ENCODE measurements at regions not wholly inside any gene's neighbourhood (a gene's known extent, or its start where the extent isn't known, plus 50 kb on each side); places are given as distances from the start of the nearest gene placed in this dataset.

- no peak for TF ChIP-seq POLR2AphosphoS5 (IDR thresholded peaks at IDR 0.05; ENCODE audit: low read depth)
- no peak for TF ChIP-seq SPI1 (IDR thresholded peaks at IDR 0.05; ENCODE audit: borderline replicate concordance, low read depth)
- no peak for TF ChIP-seq CTCF (IDR thresholded peaks at IDR 0.05; ENCODE audit: insufficient read depth, low read length)
- TF ChIP-seq GABPA (IDR thresholded peaks at IDR 0.05; ENCODE audit: low read depth): no peak
- TF ChIP-seq, protein P1, sequence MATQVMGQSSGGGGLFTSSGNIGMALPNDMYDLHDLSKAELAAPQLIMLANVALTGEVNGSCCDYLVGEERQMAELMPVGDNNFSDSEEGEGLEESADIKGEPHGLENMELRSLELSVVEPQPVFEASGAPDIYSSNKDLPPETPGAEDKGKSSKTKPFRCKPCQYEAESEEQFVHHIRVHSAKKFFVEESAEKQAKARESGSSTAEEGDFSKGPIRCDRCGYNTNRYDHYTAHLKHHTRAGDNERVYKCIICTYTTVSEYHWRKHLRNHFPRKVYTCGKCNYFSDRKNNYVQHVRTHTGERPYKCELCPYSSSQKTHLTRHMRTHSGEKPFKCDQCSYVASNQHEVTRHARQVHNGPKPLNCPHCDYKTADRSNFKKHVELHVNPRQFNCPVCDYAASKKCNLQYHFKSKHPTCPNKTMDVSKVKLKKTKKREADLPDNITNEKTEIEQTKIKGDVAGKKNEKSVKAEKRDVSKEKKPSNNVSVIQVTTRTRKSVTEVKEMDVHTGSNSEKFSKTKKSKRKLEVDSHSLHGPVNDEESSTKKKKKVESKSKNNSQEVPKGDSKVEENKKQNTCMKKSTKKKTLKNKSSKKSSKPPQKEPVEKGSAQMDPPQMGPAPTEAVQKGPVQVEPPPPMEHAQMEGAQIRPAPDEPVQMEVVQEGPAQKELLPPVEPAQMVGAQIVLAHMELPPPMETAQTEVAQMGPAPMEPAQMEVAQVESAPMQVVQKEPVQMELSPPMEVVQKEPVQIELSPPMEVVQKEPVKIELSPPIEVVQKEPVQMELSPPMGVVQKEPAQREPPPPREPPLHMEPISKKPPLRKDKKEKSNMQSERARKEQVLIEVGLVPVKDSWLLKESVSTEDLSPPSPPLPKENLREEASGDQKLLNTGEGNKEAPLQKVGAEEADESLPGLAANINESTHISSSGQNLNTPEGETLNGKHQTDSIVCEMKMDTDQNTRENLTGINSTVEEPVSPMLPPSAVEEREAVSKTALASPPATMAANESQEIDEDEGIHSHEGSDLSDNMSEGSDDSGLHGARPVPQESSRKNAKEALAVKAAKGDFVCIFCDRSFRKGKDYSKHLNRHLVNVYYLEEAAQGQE (IDR thresholded peaks at IDR 0.05; ENCODE audit: insufficient replicate concordance, low read depth): no peak
- Histone ChIP-seq H3K4me3 (replicated peaks; ENCODE audit: insufficient read depth, low read length) (no peak overlapping the region), H3K27me3 (ENCODE audit: insufficient read depth, poor library complexity, severe bottlenecking) (no peaks in the 10 kb centered on the region), H3K27ac (replicated peaks) (no peak overlapping the region)
- DNase-seq (ENCODE audit: low read depth in 1 of 2, low spot score in 1 of 2): no peak
Observed at GRCh38 chr3:17969985-17970568, 227.6 kb upstream of the TBC1D5 start.

DNA sequence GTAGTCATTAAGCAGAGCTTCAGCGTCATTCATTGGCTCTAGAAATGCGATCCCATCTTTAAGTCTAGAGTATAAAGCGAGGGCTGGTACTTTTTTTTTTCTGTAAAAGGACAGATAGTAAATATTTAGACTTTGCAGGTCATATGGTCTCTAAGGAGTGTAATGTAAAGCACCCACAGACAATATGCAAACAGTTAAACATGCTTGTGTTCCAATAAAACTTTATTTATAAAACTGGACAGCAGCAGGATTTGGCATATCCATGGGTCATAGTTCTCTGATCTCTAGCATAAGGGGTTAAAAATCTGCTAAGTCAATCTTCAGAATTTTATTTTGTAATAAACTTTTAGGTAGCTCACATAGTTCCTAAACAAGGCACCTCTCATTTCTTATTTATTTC lies 226.8 kb upstream of the TBC1D5 start:
- DNase-seq (ENCODE audit: low read depth in 1 of 2, low spot score in 1 of 2): no peak
- TF ChIP-seq SPI1 (IDR thresholded peaks at IDR 0.05; ENCODE audit: borderline replicate concordance, low read depth) (no peak), GABPA (IDR thresholded peaks at IDR 0.05; ENCODE audit: low read depth) (no peak), POLR2AphosphoS5 (IDR thresholded peaks at IDR 0.05; ENCODE audit: low read depth) (no peak), CTCF (IDR thresholded peaks at IDR 0.05; ENCODE audit: insufficient read depth, low read length) (no peak)
- TF ChIP-seq, protein P1 (IDR thresholded peaks at IDR 0.05; ENCODE audit: insufficient replicate concordance, low read depth): no peak

GRCh38 chr3:17967953-17968607 lies 225.6 kb upstream of the TBC1D5 start:
- DNase-seq (ENCODE audit: low read depth in 1 of 2, low spot score in 1 of 2): no peak
- Histone ChIP-seq H3K27ac (replicated peaks) (no peak overlapping the region), H3K4me3 (replicated peaks; ENCODE audit: insufficient read depth, low read length) (no peak overlapping the region), H3K27me3 (ENCODE audit: insufficient read depth, poor library complexity, severe bottlenecking) (no peaks in the 10 kb centered on the region)
- TF ChIP-seq GABPA (IDR thresholded peaks at IDR 0.05; ENCODE audit: low read depth): no peak
- no peak for TF ChIP-seq SPI1 (IDR thresholded peaks at IDR 0.05; ENCODE audit: borderline replicate concordance, low read depth)
- TF ChIP-seq, protein P1 (IDR thresholded peaks at IDR 0.05; ENCODE audit: insufficient replicate concordance, low read depth): no peak
- no peak for TF ChIP-seq CTCF (IDR thresholded peaks at IDR 0.05; ENCODE audit: insufficient read depth, low read length)
- TF ChIP-seq POLR2AphosphoS5 (IDR thresholded peaks at IDR 0.05; ENCODE audit: low read depth): no peak

More for the DNA sequence above, 226.8 kb upstream of the TBC1D5 start:
- no peaks in the 10 kb centered on the region for H3K27me3 ChIP-seq (ENCODE audit: insufficient read depth, poor library complexity, severe bottlenecking)
- no peak overlapping the region for H3K27ac ChIP-seq (replicated peaks)
- H3K4me3 ChIP-seq (replicated peaks; ENCODE audit: insufficient read depth, low read length): no peak overlapping the region

Measured in HL-60 (cell line).